KMS-11 (cell line): ENCODE measurements at regions not wholly inside any gene's neighbourhood (a gene's known extent, or its start where the extent isn't known, plus 50 kb on each side); places are given as distances from the start of the nearest gene placed in this dataset.

Experiments used
- H2AFZ ChIP-seq: fragments of 200-600 bp; sonication (generic); 2 replicates; pipeline ENCODE4 v1.6.1; 2016; ENCODE audit warnings: antibody characterized with exemption, mixed run types, low read depth
- H3K27ac ChIP-seq: fragments of 200-600 bp; sonication (generic); 2 replicates; pipeline ENCODE4 v1.6.1; 2016; ENCODE audit warnings: mild to moderate bottlenecking, mixed run types
- H3K27me3 ChIP-seq: fragments of 200-600 bp; sonication (generic); 2 replicates; pipeline ENCODE4 v1.6.1; 2017; ENCODE audit warnings: mild to moderate bottlenecking, low read depth, mixed run types, moderate library complexity; ENCODE audit not compliant: insufficient read depth
- H3K36me3 ChIP-seq: fragments of 200-600 bp; sonication (generic); 2 replicates; pipeline ENCODE4 v1.6.1; 2017; ENCODE audit warnings: mild to moderate bottlenecking, mixed run types; ENCODE audit not compliant: insufficient read depth
- H3K4me1 ChIP-seq: fragments of 200-600 bp; sonication (generic); 2 replicates; pipeline ENCODE4 v1.6.1; 2016; ENCODE audit warnings: mild to moderate bottlenecking, low read depth, mixed run types; ENCODE audit not compliant: poor library complexity, severe bottlenecking
- H3K4me2 ChIP-seq: fragments of 200-600 bp; sonication (generic); 2 replicates; pipeline ENCODE4 v1.7.0; 2016; ENCODE audit warnings: mild to moderate bottlenecking, mixed run types
- H3K4me3 ChIP-seq: fragments of 200-600 bp; sonication (generic); IDR thresholded peaks from 2 replicates; pipeline ENCODE4 v1.6.1; 2017; ENCODE audit warnings: low read depth, low read length, mixed read lengths; ENCODE audit not compliant: insufficient read depth
- H3K79me2 ChIP-seq: fragments of 200-600 bp; sonication (generic); 2 replicates; pipeline ENCODE4 v1.6.1; 2016; ENCODE audit warnings: low read depth, mixed run types; ENCODE audit not compliant: insufficient read depth
- H3K9ac ChIP-seq: fragments of 200-600 bp; sonication (generic); 2 replicates; pipeline ENCODE4 v1.6.1; 2016; ENCODE audit warnings: mild to moderate bottlenecking, mixed run types
- H4K20me1 ChIP-seq: fragments of 200-600 bp; sonication (generic); 2 replicates; pipeline ENCODE4 v1.6.1; 2016; ENCODE audit warnings: mild to moderate bottlenecking, mixed run types; ENCODE audit not compliant: insufficient read depth
- TF ChIP-seq, protein P1 (sequence below): fragments of 200-600 bp; sonication (generic); conservative IDR thresholded peaks from 2 replicates; pipeline ENCODE4 v1.6.1; 2017; ENCODE audit warnings: low read depth, mild to moderate bottlenecking, antibody characterized with exemption, low read length, moderate library complexity, mixed read lengths

DNA sequence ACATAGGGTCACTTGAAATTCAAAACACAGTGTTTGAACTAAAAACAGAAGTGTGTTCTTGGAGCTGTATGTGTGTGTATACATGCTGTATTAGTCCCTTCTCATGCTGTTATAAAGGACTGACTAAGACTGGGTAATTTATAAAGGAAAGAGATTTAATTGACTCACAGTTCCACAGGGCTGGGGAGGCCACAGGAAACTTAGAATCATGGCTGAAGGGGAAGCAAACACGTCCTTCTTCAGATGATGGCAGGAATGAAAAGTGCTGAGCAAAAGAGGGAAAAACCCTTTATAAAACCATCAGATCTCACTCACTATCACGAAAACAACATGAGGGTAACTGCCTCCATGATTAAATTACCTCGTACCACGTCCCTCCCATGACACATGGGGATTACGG is 224.1 kb downstream of the BCAT1 start:
- Histone ChIP-seq H3K4me1 (no peaks in the 10 kb centered on the region), H3K4me2 (no peak overlapping the region), H3K27ac (no peak overlapping the region), H3K27me3 (no peaks in the 10 kb centered on the region), H3K79me2 (no peaks in the 10 kb centered on the region), H3K9ac (no peak overlapping the region), H3K4me3 (no peak overlapping the region), H2AFZ (no peak overlapping the region), H4K20me1 (no peaks in the 10 kb centered on the region), H3K36me3 (no peaks in the 10 kb centered on the region)
- TF ChIP-seq, protein P1, sequence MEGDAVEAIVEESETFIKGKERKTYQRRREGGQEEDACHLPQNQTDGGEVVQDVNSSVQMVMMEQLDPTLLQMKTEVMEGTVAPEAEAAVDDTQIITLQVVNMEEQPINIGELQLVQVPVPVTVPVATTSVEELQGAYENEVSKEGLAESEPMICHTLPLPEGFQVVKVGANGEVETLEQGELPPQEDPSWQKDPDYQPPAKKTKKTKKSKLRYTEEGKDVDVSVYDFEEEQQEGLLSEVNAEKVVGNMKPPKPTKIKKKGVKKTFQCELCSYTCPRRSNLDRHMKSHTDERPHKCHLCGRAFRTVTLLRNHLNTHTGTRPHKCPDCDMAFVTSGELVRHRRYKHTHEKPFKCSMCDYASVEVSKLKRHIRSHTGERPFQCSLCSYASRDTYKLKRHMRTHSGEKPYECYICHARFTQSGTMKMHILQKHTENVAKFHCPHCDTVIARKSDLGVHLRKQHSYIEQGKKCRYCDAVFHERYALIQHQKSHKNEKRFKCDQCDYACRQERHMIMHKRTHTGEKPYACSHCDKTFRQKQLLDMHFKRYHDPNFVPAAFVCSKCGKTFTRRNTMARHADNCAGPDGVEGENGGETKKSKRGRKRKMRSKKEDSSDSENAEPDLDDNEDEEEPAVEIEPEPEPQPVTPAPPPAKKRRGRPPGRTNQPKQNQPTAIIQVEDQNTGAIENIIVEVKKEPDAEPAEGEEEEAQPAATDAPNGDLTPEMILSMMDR, result no peak

DNA sequence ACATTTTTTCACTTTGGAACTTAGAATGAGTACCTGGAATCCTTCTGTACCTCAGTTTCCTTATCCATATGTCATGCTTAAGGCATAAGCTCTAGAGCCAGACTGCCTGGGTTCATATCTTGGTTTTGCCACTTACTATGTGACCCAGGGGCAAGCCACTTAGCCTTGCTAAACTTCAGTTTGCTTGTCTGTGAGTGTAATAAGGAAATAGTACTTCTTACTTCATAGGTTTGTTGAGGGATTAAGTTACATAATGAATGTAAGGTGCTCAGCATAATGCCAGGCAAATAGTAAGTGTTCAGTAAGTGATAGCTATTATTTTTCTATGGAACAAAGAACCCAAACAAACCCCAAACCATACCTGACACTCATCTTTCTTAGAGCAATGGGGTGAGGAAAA is 225.1 kb downstream of the BCAT1 start:
- H3K4me1 ChIP-seq, result no peaks in the 10 kb centered on the region
- no peak overlapping the region for H3K27ac ChIP-seq
- no peak overlapping the region for H3K4me3 ChIP-seq
- H3K4me2 ChIP-seq, result no peak overlapping the region
- no peaks in the 10 kb centered on the region for H4K20me1 ChIP-seq
- no peaks in the 10 kb centered on the region for H3K79me2 ChIP-seq
- H3K27me3 ChIP-seq, result no peaks in the 10 kb centered on the region
- no peak overlapping the region for H3K9ac ChIP-seq
- H3K36me3 ChIP-seq, result no peaks in the 10 kb centered on the region
- H2AFZ ChIP-seq, result no peak overlapping the region
- TF ChIP-seq, protein P1, result no peak

DNA sequence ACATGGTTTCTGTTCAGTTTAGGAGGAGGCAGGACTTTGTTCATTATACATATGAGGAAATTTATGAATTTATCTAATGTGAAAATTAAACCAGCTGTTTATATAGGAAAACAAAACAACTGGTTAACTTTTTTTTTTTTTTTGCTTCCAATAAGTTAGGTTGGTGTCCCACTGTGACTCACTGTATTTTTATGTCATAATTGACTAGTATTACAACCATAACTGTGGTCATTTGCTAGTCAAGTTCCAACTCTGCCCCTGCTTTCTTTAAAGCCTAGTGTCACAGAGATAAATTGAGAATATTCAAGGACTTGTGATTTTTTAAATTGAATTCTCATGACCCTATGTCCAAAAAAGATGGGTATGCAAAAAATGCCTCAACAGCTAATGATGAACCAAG is 227.7 kb downstream of the BCAT1 start:
- no peak overlapping the region for H3K27ac ChIP-seq

DNA sequence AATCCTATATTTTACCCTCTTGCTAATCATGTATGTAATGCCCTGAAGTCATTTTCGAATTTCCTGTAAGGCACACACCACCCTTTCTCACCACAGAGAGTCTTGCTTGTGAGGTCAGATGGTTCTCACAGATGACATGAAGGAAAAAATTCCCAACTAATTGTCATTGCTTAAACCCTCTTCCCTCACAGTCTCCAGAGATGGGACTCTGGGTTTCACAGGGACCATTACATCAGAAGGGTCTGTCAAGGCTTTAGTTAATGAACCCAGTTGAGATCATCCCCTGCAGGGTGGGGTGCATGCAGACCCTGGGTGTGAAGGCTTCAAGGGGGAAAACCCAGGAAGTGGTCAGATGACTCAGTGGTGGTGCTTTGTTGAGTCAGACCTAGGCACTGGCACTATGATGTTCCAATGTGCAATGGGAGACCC is 229.6 kb downstream of the BCAT1 start:
- H3K4me1 ChIP-seq, result no peaks in the 10 kb centered on the region
- H3K9ac ChIP-seq, result no peak overlapping the region
- no peaks in the 10 kb centered on the region for H3K27me3 ChIP-seq
- H3K27ac ChIP-seq, result no peak overlapping the region
- TF ChIP-seq, protein P1, result no peak
- no peak overlapping the region for H3K4me3 ChIP-seq
- H3K36me3 ChIP-seq, result no peaks in the 10 kb centered on the region
- H2AFZ ChIP-seq, result no peak overlapping the region
- no peaks in the 10 kb centered on the region for H4K20me1 ChIP-seq
- H3K79me2 ChIP-seq, result no peaks in the 10 kb centered on the region
- H3K4me2 ChIP-seq, result no peak overlapping the region

More for the DNA sequence above, 227.7 kb downstream of the BCAT1 start:
- H3K27me3 ChIP-seq, result no peaks in the 10 kb centered on the region
- no peak overlapping the region for H2AFZ ChIP-seq
- H3K4me3 ChIP-seq, result no peak overlapping the region
- no peaks in the 10 kb centered on the region for H3K79me2 ChIP-seq
- no peak overlapping the region for H3K9ac ChIP-seq
- H4K20me1 ChIP-seq, result no peaks in the 10 kb centered on the region
- TF ChIP-seq, protein P1, result no peak
- no peaks in the 10 kb centered on the region for H3K36me3 ChIP-seq
- no peaks in the 10 kb centered on the region for H3K4me1 ChIP-seq
- no peak overlapping the region for H3K4me2 ChIP-seq
